H9 (cell line): ENCODE measurements at regions not wholly inside any gene's neighbourhood (a gene's known extent, or its start where the extent isn't known, plus 50 kb on each side); places are given as distances from the start of the nearest gene placed in this dataset.

Experiments
- DNase-seq: peaks from one replicate; pipeline ENCODE4 v3.0.0-alpha.2; 2017
- H2AFZ ChIP-seq: one replicate; pipeline ENCODE4 v1.6.1; 2013; ENCODE audit warnings: mild to moderate bottlenecking, low read length, control low read depth, moderate library complexity
- H2AK5ac ChIP-seq: 2 replicates; pipeline ENCODE4 v1.6.1; 2013; ENCODE audit warnings: low read length, control low read depth, mixed read lengths; ENCODE audit not compliant: insufficient read length
- H2BK120ac ChIP-seq: one replicate; pipeline ENCODE4 v1.6.1; 2013; ENCODE audit warnings: low read depth, mild to moderate bottlenecking, low read length, control low read depth, inconsistent platforms; ENCODE audit not compliant: poor library complexity, severe bottlenecking
- H2BK12ac ChIP-seq: 2 replicates; pipeline ENCODE4 v1.6.1; 2013; ENCODE audit warnings: low read length, control low read depth, mixed read lengths, low read depth; ENCODE audit not compliant: insufficient read length
- H2BK15ac ChIP-seq: 2 replicates; pipeline ENCODE4 v1.6.1; 2013; ENCODE audit warnings: low read depth, low read length, control low read depth
- H2BK20ac ChIP-seq: one replicate; pipeline ENCODE4 v1.6.1; 2013; ENCODE audit warnings: low read depth, mild to moderate bottlenecking, low read length, control low read depth, inconsistent platforms; ENCODE audit not compliant: poor library complexity, severe bottlenecking
- H2BK5ac ChIP-seq: 2 replicates; pipeline ENCODE4 v1.6.1; 2013; ENCODE audit warnings: low read length, control low read depth, mixed read lengths; ENCODE audit not compliant: insufficient read length
- H3K14ac ChIP-seq: 2 replicates; pipeline ENCODE4 v1.6.1; 2013; ENCODE audit warnings: low read length, control low read depth; ENCODE audit not compliant: insufficient read depth
- H3K18ac ChIP-seq: 2 replicates; pipeline ENCODE4 v1.6.1; 2013; ENCODE audit warnings: low read depth, mild to moderate bottlenecking, mixed read lengths, low read length, control low read depth; ENCODE audit not compliant: insufficient read length
- H3K23ac ChIP-seq: 2 replicates; pipeline ENCODE4 v1.6.1; 2013; ENCODE audit warnings: low read length, control low read depth, mixed read lengths, low read depth; ENCODE audit not compliant: insufficient read length
- H3K23me2 ChIP-seq: 2 replicates; pipeline ENCODE4 v1.6.1; 2013; ENCODE audit warnings: low read depth, mild to moderate bottlenecking, mixed read lengths, low read length, control low read depth; ENCODE audit not compliant: insufficient read length, poor library complexity, severe bottlenecking
- H3K27ac ChIP-seq: 2 replicates; pipeline ENCODE4 v1.5.1; 2013; ENCODE audit warnings: low read length, control low read depth, mixed read lengths, low read depth; ENCODE audit not compliant: insufficient read length
- H3K27me3 ChIP-seq: 2 replicates; pipeline ENCODE4 v1.6.1; 2013; ENCODE audit warnings: low read length, control low read depth, inconsistent platforms; ENCODE audit not compliant: insufficient read depth
- H3K4ac ChIP-seq: 2 replicates; pipeline ENCODE4 v1.6.1; 2013; ENCODE audit warnings: low read depth, mild to moderate bottlenecking, control low read depth, inconsistent platforms, low read length, moderate library complexity
- H3K4me1 ChIP-seq: 2 replicates; pipeline ENCODE4 v1.6.1; 2013; ENCODE audit warnings: low read length, control low read depth, inconsistent platforms; ENCODE audit not compliant: insufficient read depth
- H3K4me2 ChIP-seq: 2 replicates; pipeline ENCODE4 v1.6.1; 2013; ENCODE audit warnings: low read length, control low read depth, mixed read lengths; ENCODE audit not compliant: insufficient read length, insufficient read depth
- H3K56ac ChIP-seq: 2 replicates; pipeline ENCODE4 v1.6.1; 2013; ENCODE audit warnings: low read depth, mild to moderate bottlenecking, mixed read lengths, low read length, control low read depth; ENCODE audit not compliant: insufficient read length
- H3K79me1 ChIP-seq: 2 replicates; pipeline ENCODE4 v1.6.1; 2013; ENCODE audit warnings: low read depth, mild to moderate bottlenecking, moderate library complexity, low read length, control low read depth, inconsistent platforms; ENCODE audit not compliant: insufficient read depth, poor library complexity, severe bottlenecking
- H3K79me2 ChIP-seq: 2 replicates; pipeline ENCODE4 v1.6.1; 2013; ENCODE audit warnings: low read length, control low read depth, inconsistent platforms; ENCODE audit not compliant: insufficient read depth
- H3K9ac ChIP-seq: 2 replicates; pipeline ENCODE4 v1.6.1; 2013; ENCODE audit warnings: low read length, control low read depth, mixed read lengths; ENCODE audit not compliant: insufficient read length; ENCODE audit errors: extremely low read depth
- H3K9me3 ChIP-seq: one replicate; pipeline ENCODE4 v1.6.1; 2013; ENCODE audit warnings: low read depth, low read length, inconsistent platforms; ENCODE audit not compliant: control insufficient read depth
- H3T11ph ChIP-seq: one replicate; pipeline ENCODE4 v1.6.1; 2013; ENCODE audit warnings: mild to moderate bottlenecking, low read length, control low read depth, inconsistent platforms
- H4K20me1 ChIP-seq: one replicate; pipeline ENCODE4 v1.6.1; 2013; ENCODE audit not compliant: control insufficient read depth, insufficient read length, insufficient read depth
- H4K5ac ChIP-seq: 2 replicates; pipeline ENCODE4 v1.6.1; 2013; ENCODE audit warnings: low read depth, mild to moderate bottlenecking, mixed read lengths, low read length, control low read depth; ENCODE audit not compliant: insufficient read length
- H4K8ac ChIP-seq: replicated peaks from 2 replicates; pipeline ENCODE4 v1.6.1; 2013; ENCODE audit warnings: low read length, control low read depth, mixed read lengths, low read depth; ENCODE audit not compliant: insufficient read length
- H4K91ac ChIP-seq: 2 replicates; pipeline ENCODE4 v1.6.1; 2013; ENCODE audit warnings: low read depth, mild to moderate bottlenecking, moderate library complexity, mixed read lengths, low read length, control low read depth; ENCODE audit not compliant: insufficient read length
- H3K27ac Mint-ChIP-seq, 3 experiments: 2 replicates in 2 of 3; 3 replicates in 1 of 3; pipeline ENCODE4 v1.8.0; 2020 to 2021; ENCODE audit warnings: mixed read lengths in 3 of 3, mild to moderate bottlenecking in 1 of 3, moderate library complexity in 1 of 3
- H3K27me3 Mint-ChIP-seq: 2 replicates; pipeline ENCODE4 v1.8.0; 2021; ENCODE audit warnings: low read depth, mild to moderate bottlenecking, moderate library complexity, mixed read lengths
- H3K36me3 Mint-ChIP-seq, 3 experiments: 2 replicates in 2 of 3; 3 replicates in 1 of 3; pipeline ENCODE4 v1.8.0; 2020 to 2021; ENCODE audit warnings: low read depth in 3 of 3, mixed read lengths in 3 of 3; ENCODE audit not compliant: insufficient read depth in 1 of 3
- H3K4me1 Mint-ChIP-seq, 2 experiments: 2 replicates each; pipeline ENCODE4 v1.8.0; 2020; ENCODE audit warnings: mixed read lengths in 2 of 2
- H3K4me3 Mint-ChIP-seq, 2 experiments: 2 replicates in 1 of 2; 3 replicates in 1 of 2; pipeline ENCODE4 v1.8.0; 2020 to 2021; ENCODE audit warnings: mild to moderate bottlenecking in 2 of 2, mixed read lengths in 2 of 2, moderate library complexity in 1 of 2
- H3K9me3 Mint-ChIP-seq, 2 experiments: 2 replicates in 1 of 2; 3 replicates in 1 of 2; pipeline ENCODE4 v1.8.0; 2020; ENCODE audit warnings: mild to moderate bottlenecking in 2 of 2, mixed read lengths in 2 of 2, moderate library complexity in 1 of 2
- whole genome bisulfite sequencing: extraction: QIAGEN DNeasy Blood & Tissue Kit; methylation state at CpG from one replicate; pipeline ENCODE4 v1.1.7; 2013; ENCODE audit warnings: missing lambda C conversion rate, low lambda C conversion rate, mixed read lengths; ENCODE audit not compliant: insufficient read length; ENCODE audit errors: extremely low coverage; 5-methylcytosine and 5-hydroxymethylcytosine counted together
- TF ChIP-seq, protein P1 (sequence below): fragments of 200-600 bp; sonication (generic); conservative IDR thresholded peaks from 3 replicates; pipeline ENCODE4 v1.8.0; 2021; ENCODE audit warnings: antibody characterized with exemption, mild to moderate bottlenecking

DNA sequence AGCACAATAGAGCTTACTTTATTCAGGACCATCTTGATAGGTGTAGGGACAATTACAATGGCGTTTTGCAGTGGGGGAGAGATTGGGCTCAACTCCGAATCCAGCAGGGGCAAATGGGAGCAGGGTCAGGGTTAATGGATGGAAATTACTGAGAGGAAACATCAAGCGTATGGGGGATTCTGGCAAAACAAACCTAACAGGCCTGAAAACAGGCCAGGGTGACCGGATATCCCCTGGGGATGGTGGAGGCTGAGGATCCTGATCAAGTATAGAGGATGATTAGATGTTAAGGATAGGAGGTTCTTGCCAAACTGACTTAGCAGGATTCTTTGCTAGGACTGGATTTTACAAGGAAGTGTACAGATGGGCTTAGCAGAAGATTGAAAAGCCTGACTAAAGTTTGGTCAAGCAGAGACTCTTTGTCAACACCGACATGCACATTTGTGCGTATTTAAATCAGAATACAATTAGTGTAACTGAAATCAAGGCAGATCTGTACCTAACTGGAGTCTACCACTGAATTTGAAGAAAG, 54.5 kb upstream of the GPR45 start:
- Histone ChIP-seq H3K23me2 (no peaks in the 10 kb centered on the region), H2BK20ac (no peak overlapping the region), H3K9ac (no peak overlapping the region), H3K4ac (no peak overlapping the region), H3K14ac (no peak overlapping the region), H3K79me2 (no peaks in the 10 kb centered on the region), H2BK15ac (no peak overlapping the region), H3K23ac (no peak overlapping the region), H4K8ac (no peak overlapping the region), H2BK120ac (no peak overlapping the region), H2BK5ac (no peak overlapping the region), H2AFZ (no peak overlapping the region), H4K5ac (no peak overlapping the region), H3K27ac (no peak overlapping the region), H3K27me3 (no peaks in the 10 kb centered on the region), H2AK5ac (no peak overlapping the region), H3K9me3 (peaks cover 6% of the 10 kb centered on the region), H3K18ac (no peak overlapping the region), H3K79me1 (no peaks in the 10 kb centered on the region), H4K91ac (no peak overlapping the region), H3T11ph (no peak overlapping the region), H2BK12ac (no peak overlapping the region), H4K20me1 (no peaks in the 10 kb centered on the region), H3K4me1 (no peaks in the 10 kb centered on the region), H3K4me2 (no peak overlapping the region), H3K56ac (no peak overlapping the region)
- Mint-ChIP-seq H3K27ac (no peak overlapping the region), H3K27me3 (peaks cover 11% of the 10 kb centered on the region), H3K4me1 (peaks cover 0 to 8% of the 10 kb centered on the region in 2 experiments; a peak in 3 of 4 replicates), H3K36me3 (peaks cover 8 to 18% (median 9%) of the 10 kb centered on the region in 3 experiments; a peak in 5 of 7 replicates), H3K9me3 (peaks cover 14 to 21% of the 10 kb centered on the region in 2 experiments), H3K4me3 (no peak overlapping the region)
- TF ChIP-seq, protein P1, sequence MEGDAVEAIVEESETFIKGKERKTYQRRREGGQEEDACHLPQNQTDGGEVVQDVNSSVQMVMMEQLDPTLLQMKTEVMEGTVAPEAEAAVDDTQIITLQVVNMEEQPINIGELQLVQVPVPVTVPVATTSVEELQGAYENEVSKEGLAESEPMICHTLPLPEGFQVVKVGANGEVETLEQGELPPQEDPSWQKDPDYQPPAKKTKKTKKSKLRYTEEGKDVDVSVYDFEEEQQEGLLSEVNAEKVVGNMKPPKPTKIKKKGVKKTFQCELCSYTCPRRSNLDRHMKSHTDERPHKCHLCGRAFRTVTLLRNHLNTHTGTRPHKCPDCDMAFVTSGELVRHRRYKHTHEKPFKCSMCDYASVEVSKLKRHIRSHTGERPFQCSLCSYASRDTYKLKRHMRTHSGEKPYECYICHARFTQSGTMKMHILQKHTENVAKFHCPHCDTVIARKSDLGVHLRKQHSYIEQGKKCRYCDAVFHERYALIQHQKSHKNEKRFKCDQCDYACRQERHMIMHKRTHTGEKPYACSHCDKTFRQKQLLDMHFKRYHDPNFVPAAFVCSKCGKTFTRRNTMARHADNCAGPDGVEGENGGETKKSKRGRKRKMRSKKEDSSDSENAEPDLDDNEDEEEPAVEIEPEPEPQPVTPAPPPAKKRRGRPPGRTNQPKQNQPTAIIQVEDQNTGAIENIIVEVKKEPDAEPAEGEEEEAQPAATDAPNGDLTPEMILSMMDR, result no peak
- peak; percentile 14 for DNase-seq
- no CpG with 5 or more reads among the region's 6 CpGs for WGBS
